NCI-H2196 treated with DMSO at 0.1 percent for 48 hours (cell line): ENCODE measurements at regions not wholly inside any gene's neighbourhood (a gene's known extent, or its start where the extent isn't known, plus 50 kb on each side); places are given as distances from the start of the nearest gene placed in this dataset.

Experiments
- DNase-seq: peaks from one replicate; lab custom pipeline; 2025; ENCODE audit not compliant: unreplicated experiment; lab: John Stamatoyannopoulos, UW

DNA sequence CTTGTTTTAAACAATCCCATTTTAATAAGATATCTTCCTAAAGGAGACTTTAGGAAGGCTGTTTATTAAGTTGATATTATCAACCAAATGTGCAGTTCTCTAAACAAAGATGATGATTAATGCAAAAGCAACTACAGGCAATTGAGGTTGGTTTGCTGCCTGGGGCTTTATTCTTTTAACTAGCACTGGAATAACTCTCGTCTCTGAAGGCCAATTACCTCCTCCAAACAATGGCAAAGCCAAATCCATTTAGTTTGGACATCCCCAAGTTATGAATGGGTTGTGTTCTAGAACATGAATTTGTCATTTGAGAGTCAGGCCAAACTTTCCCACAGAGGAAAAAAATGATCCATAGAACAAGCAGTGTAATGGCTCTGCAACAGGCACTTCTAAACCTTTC is 114.1 kb downstream of the SLC16A9 start:
- DNase-seq: no peak

DNA sequence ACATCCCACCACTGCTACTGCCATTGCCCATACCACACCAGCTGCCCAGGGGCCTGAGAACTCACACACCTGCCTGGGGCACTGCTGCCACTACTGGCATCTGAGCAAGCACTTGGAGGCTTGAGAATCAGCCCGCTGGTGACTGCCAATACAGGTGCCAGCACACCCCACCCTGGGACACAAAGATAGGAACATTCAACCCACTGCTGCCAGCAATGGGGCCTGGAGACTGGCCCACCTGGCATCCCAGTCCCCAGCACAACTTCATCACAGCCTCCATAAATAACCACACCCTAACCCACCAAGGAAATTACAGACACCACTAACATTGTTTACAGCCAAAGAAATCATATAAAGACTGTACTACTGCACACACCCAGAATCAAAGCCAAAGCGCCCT is 115.9 kb downstream of the SLC16A9 start:
- no peak for DNase-seq

DNA sequence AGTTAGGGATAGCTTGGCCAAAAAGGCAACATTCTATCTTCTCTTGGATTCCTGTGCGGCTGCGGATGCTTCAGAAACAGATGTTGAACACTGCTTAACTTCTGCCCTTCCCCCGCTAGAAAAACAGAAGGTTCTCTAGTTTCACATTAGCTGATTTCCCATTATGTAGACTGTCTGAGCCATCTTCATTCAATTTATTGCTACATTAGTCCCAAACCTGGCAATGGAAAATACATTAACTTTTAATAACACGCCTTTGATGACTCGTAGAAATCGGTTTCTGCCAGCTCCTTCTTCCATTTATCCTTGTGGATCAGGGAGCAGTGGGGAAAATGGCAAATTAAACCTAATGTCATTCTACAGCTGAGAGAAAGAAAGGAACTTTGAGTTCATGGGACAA is 119.9 kb downstream of the SLC16A9 start:
- no peak for DNase-seq

GRCh38 chr10:59588791-59589190 is 120.9 kb downstream of the SLC16A9 start:
- no peak for DNase-seq

DNA sequence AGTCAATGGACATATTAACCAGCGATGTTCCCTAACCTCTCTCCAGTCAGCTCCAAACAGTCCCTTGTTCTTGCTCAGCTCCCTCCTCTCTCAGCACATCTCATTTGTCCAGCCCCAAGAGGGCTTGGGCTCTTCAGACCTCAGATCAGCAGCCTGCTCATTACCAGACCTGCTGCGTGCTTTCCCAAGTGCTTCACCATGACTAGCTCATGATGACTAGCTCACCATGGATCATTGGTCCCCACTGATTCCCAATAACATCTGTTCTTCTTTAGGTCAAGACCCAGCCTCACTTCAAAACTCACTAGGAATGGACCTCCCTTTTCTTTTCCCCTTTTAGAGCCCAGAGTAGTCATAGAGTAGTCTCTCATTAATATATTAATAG is 121.9 kb downstream of the SLC16A9 start:
- no peak for DNase-seq

DNA sequence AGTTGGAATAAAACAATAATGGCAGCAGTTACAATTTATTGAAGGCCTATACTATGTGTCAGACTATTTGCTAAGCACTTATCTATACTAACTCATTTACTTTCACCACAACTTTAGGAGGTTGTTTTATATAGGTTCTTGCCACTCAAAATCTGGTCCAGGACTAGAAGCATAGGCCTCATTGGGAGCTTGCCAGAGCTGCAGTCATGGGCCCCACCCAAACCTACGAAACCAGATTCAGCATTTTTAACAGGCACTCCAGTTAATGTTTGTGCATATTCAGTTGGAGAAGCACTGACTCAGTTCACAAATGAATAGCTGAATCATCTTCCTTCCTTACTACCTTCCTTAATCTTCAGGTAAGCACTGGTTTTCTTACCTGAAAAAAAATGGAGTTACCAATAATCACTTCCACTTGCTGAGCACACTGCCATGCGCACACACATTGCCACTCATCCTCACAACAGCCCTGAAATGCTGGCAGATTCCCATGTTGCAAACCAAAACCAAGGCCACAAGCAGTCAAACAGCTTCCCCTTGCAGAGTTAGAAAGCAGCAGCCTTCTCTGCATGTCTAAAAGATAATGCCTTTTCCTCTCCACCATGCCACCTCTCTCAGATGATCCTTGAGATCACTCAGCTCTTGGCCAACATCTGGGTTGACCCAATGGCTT is 122.4 kb downstream of the SLC16A9 start:
- DNase-seq: no peak

DNA sequence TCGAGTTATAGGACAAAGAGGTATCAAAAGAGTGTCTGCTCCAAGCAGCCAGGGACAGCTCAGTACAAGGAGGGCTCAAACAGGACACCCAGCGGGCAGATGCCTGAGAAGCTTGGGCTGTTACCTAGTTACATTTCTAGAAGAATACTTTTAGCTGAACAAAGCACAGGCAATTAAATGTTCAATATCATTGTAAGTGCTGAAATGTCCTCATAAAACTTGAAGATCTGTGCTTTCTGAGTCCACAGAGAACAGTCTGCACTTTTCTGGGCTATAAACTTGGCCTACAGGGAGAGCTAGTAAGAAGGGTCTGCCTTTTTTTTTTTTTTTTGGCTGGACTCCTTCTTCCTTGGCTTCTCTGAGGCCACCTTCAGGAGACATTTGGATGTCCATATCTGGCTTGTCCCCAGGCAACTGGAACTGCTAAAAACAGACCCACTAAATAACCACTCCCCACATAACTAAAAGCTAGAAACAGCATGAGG is 123.2 kb downstream of the SLC16A9 start:
- DNase-seq: no peak

DNA sequence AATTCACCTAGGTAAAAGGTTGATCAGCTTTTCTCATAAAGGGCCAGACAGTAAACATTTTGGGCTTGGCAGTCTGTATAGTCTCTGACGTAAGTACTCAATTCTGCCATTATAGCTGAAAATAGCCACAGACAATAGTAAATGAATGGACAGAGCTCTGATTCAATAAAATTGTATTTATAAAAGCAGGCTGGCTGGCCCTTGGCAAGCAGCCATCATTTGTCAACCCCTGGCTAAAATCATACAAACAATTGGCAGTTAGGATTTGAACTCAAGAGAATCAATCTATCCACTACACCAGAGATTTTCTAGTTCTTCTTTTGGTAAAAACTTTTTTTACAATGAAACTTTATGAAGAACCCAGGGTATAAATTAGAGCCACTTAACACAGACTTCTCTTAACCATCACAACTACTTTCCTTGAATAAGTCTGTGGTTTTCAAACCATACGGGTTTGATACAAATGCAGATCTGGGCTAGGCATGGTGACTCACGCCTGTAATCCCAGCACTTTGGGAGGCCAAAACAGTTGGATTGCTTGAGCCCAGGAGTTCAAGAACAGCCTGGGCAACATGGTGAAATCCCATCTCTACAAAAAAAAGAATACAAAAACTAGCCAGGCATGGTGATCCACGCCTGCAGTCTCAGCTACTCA is 124.5 kb downstream of the SLC16A9 start:
- no peak for DNase-seq

DNA sequence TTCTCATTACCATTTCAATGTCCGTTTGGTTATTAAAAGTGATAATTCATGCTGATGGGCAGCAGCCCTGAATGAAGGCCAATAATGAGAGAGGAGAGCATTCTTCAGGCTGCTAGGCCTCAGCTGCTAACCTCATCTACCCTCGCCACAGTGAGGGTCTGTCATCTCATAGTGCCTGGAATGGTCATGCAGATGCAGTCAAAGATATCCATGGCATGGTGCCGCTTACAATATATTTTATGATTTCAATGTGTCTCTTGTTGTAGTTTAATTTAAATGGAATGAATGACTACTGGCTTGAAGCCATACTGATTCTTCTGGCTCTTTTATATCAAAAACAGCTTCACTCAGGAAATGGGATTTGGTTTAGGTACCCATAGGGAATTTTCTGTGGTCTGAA is 126.9 kb downstream of the SLC16A9 start:
- no peak for DNase-seq

DNA sequence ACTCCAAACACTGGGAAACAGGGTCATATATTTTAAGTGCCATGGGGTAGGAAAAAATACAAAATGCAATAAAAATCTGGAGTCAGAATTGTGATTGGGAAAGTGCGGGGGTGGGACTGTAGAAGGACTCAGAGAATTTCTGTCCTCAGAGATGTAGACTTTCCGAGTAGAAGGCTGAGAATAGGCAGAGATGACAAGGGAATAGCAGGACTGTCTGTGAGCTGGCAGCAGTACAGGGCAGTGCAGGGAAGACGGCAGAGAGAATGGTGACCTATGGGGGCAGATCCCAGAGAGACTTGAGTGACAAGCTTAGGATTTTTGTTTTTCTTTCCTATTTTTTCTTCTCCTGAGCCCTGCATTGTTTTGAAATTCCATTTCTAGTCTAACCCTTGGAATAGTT is 127.6 kb downstream of the SLC16A9 start:
- no peak for DNase-seq

GRCh38 chr10:59580026-59580863 is 129.4 kb downstream of the SLC16A9 start:
- DNase-seq: peak; percentile 7

GRCh38 chr10:59578741-59579140 is 130.9 kb downstream of the SLC16A9 start:
- DNase-seq: no peak

DNA sequence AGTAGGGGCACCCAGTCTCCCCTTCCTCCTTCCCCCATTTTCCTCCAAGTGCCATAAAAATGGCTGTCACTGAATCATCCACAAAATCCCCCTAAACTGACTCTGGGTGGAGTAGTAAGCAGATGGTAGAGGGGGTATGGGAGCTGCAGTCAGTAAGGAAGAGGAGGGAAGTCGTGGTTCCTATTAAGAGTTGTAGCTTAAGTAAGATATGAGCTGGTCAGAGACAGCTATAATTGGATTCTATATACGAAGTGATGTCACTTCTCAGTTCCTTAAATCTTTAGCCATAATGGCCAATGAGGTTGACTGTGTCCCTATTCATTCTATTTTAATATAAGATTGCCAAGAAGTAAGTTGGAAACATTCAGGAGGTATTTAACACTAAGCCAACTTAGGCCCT is 131.7 kb downstream of the SLC16A9 start:
- no peak for DNase-seq

GRCh38 chr10:59575269-59575668 is 134.4 kb downstream of the SLC16A9 start:
- DNase-seq: no peak

GRCh38 chr10:59563531-59563930 is 146.1 kb downstream of the SLC16A9 start:
- DNase-seq: no peak

DNA sequence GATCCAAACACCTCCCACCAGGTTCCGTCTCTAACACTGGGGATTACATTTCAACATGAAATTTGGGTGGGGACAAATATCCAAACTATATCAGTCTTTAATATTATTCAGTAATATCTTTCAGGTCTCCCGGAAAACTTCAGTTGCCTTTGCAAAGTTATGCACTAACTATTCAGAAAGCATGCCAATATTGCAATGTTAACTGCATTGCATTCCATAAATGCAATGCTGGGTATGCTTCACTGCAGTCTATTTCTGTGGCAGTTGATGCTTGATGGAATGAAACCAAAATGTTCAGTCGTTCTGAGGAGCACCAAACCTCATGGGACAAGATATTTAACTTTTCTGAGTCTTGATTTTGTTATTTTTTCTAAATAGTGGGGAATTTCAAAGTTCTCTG is 147.5 kb downstream of the SLC16A9 start:
- DNase-seq: no peak

DNA sequence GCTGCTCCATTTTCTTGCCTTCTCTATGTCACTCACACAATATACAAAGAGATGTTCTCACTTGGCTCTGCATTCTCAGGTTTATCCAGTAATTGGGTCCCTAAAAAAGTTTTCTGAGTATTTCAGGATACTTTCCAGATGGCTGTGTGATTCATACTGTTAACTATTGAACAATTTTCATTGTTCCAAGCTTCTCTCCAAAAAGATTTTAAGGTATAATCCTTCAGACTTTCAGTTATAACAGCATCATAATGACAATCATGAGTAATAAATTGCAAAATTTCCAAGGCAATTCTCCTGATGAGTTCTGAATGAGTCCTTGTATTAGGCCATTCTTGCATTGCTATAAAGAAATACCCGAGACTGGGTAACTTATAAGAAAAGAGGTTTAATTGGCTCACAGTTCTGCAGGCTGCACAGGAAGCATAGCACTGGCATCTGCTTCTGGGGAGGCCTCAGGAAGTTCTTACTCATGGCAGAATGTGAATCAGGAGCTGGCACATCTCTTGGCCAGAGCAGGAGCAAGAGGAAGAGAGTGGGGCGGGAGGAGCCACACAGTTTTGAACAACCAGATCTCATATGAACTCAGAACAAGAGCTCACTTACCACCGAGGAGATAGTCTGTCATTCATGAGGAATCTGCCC is 148.1 kb downstream of the SLC16A9 start:
- no peak for DNase-seq

DNA sequence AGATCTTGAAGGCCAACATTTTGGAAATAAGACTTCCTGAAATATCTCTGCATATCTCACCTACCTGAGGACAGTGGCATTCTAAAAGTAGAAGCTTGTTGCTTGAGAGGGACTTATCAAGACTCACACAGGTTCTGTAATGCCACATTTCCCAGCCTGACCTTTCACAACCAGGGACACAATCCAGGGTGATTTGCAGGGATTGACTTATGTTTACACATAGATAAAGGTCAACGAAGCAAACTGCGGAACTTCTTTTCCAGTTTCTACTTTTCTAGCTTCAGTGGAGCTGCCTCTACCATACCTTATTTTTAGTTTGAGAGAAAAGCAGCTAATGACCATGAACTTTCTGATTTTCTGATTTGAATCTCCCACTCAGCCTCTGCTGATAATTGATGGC is 148.7 kb downstream of the SLC16A9 start:
- no peak for DNase-seq

DNA sequence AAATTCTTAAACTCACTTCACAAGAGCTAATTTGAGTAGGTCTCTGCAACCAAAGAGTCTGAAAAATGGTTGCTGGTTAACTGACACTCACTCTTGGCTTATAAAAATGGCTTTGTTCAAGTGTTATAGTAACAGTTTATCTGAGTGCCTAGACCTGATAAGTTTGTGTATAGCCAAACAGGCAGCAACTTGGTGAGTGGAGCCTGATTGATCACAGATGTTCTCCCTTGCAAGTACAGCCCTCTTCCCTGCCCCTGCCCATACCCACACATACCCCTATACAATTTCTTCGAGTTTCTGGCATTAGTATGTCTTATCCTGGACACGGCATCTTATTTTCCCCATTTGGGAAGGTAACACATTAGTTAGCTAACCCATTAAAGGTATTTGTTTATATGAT is 149.5 kb downstream of the SLC16A9 start:
- DNase-seq: no peak

DNA sequence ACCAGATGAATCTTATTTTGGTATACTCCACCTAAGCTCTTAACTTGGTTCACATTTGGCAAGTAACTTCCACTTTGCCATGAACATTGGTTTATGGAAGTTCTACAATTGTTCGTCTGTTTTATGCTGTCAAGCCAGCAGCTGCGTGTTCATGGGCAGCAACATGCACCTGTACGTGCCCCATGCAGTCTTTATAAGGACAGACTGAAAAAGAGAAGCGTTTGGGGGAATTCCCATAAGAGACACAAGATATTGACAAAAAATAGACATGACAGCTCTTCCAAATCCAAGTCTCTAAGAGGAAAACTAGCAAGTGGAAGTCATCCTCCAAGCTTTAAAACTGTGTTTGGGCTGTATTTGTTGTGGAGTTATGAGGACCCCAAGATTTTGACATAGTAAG is 151.6 kb downstream of the SLC16A9 start:
- DNase-seq: no peak

DNA sequence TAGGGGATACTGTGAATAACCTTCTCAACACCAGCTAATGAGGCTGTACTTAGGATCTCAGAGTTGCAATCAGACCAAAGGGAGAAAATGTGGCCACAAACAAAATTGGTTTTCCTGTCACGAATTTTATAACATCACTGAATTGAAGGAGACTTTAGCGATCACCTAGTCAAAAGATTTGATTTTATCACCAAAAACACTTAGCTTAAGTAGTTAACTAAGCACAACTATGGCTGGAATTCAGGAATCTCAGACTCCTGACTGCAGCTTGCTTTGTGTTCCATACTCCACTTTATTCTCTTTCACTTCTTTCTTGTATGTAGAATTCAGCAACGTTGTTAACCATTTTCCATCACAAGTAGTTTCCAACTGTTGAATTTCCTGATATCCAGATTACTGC is 152.0 kb downstream of the SLC16A9 start:
- no peak for DNase-seq

DNA sequence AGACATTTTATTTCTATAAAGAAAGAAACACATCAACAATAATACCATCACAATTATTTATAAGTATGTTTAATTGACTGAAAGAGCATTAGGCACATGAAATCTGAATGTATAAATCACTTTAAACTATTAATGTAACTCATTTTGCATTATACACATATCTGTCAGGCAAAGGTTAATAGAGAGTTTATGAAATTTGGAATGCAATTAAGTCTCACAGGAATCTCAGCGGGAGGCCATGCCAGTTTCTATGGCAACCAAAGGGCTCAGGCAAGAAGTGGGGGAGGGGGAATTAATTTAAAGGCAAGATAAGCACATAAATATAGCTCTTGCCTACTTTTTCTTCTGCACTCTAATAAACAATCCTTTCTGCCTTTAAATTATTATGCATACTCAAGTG is 152.6 kb downstream of the SLC16A9 start:
- no peak for DNase-seq
